PC-9 (cell line): ENCODE measurements at regions not wholly inside any gene's neighbourhood (a gene's known extent, or its start where the extent isn't known, plus 50 kb on each side); places are given as distances from the start of the nearest gene placed in this dataset.

Experiments
- CTCF ChIP-seq: fragments of 200-600 bp; sonication (generic); conservative IDR thresholded peaks from 2 replicates; pipeline ENCODE4 v1.6.1; 2017; ENCODE audit warnings: mixed run types, antibody characterized with exemption, mild to moderate bottlenecking, moderate library complexity
- EZH2 ChIP-seq: fragments of 200-600 bp; sonication (generic); IDR thresholded peaks from 2 replicates; pipeline ENCODE4 v1.8.0; 2017; ENCODE audit warnings: antibody characterized with exemption, low read depth

GRCh38 chr5:52419357-52419756, 368.4 kb upstream of the ITGA1 start:
- TF ChIP-seq CTCF: no peak
- TF ChIP-seq EZH2: no peak
